ENCODE measurements at regions not wholly inside any gene's neighbourhood (a gene's known extent, or its start where the extent isn't known, plus 50 kb on each side); places are given as distances from the start of the nearest gene placed in this dataset.

- no peak for DNase-seq
These were observed 122.0 kb upstream of the PUDP start for GRCh38 chrX:7269991-7270390.

- no peak for DNase-seq
These were observed 121.6 kb upstream of the PUDP start for GRCh38 chrX:7269589-7269988.

GRCh38 chrX:7266288-7266687 lies 118.3 kb upstream of the PUDP start:
- DNase-seq = no peak

- DNase-seq = no peak
These were observed 116.4 kb upstream of the PUDP start for GRCh38 chrX:7264399-7264798.

- DNase-seq = no peak
These were observed 116.0 kb upstream of the PUDP start for GRCh38 chrX:7263961-7264360.

- DNase-seq = no peak
These were observed 115.4 kb upstream of the PUDP start for GRCh38 chrX:7263330-7263729.

- DNase-seq = no peak
These were observed 114.6 kb upstream of the PUDP start for GRCh38 chrX:7262551-7262950.

GRCh38 chrX:7261672-7262332 lies 113.8 kb upstream of the PUDP start:
- no peak for DNase-seq

- no peak for DNase-seq
These were observed 106.2 kb upstream of the PUDP start for GRCh38 chrX:7254144-7254543.

- DNase-seq = no peak
These were observed 105.6 kb upstream of the PUDP start for GRCh38 chrX:7253565-7253964.

- DNase-seq = no peak
These were observed 104.2 kb upstream of the PUDP start for GRCh38 chrX:7252013-7252610.

- DNase-seq = no peak
These were observed 99.4 kb upstream of the PUDP start for GRCh38 chrX:7247346-7247745.

- no peak for DNase-seq
These were observed 96.5 kb upstream of the PUDP start for GRCh38 chrX:7244405-7244804.

- DNase-seq = peak in 1 of 5 experiments; percentile 12
These were observed 94.7 kb upstream of the PUDP start for GRCh38 chrX:7242613-7243012.

- no peak for DNase-seq
These were observed 93.0 kb upstream of the PUDP start for GRCh38 chrX:7240929-7241328.

- DNase-seq = no peak
These were observed 87.1 kb upstream of the PUDP start for GRCh38 chrX:7235071-7235470.

- DNase-seq = no peak
These were observed 85.8 kb upstream of the PUDP start for GRCh38 chrX:7233580-7234406.

GRCh38 chrX:7228226-7228625 lies 80.3 kb upstream of the PUDP start:
- no peak for DNase-seq

- DNase-seq = no peak
These were observed 77.4 kb upstream of the PUDP start for GRCh38 chrX:7225338-7225737.

GRCh38 chrX:7223271-7223670 lies 75.3 kb upstream of the PUDP start:
- no peak for DNase-seq

GRCh38 chrX:7220121-7220520 lies 72.2 kb upstream of the PUDP start:
- no peak for DNase-seq

- DNase-seq = no peak
These were observed 71.3 kb upstream of the PUDP start for GRCh38 chrX:7219153-7219705.

- no peak for DNase-seq
These were observed 70.6 kb upstream of the PUDP start for GRCh38 chrX:7218321-7219152.

Data from T-helper 2 cell (primary cell).